A549 (cell line): ENCODE measurements at regions not wholly inside any gene's neighbourhood (a gene's known extent, or its start where the extent isn't known, plus 50 kb on each side); places are given as distances from the start of the nearest gene placed in this dataset.
A peak's percentile ranks its signal among the peaks of the same experiment; 100 is the strongest.

Source experiments
- ATAC-seq, 2 experiments: fragments of 200-7000 bp in 1 of 2; fragments of >200 bp in 1 of 2; cut with Nextera tagmentation in 1 of 2; cut with Tn5 transposase in 1 of 2; 3 replicates each; pipeline versions ENCODE4 v1.8.0 to v1.9.1; 2018 to 2020; ENCODE audit warnings: mild to moderate bottlenecking in 1 of 2, moderate library complexity in 1 of 2
- CTCF ChIA-PET: fragments of 300-600 bp; sonication (Branson Sonifier 250); formaldehyde crosslinking; extraction: SDS; loops from one replicate; lab custom pipeline; 2021; ENCODE audit warnings: antibody characterized with exemption, inconsistent platforms; lab: Yijun Ruan, JAX
- POLR2A ChIA-PET: fragments of 350-600 bp; formaldehyde crosslinking; extraction: SDS; loops from one replicate; lab custom pipeline; 2021; ENCODE audit warnings: antibody characterized with exemption, inconsistent platforms; lab: Yijun Ruan, JAX
- DNase-seq, 2 experiments: peaks; one replicate each; pipeline versions ENCODE4 v3.0.0 to v3.0.0-alpha.2; 2011 to 2016; ENCODE audit warnings: low read depth in 1 of 2, low spot score in 1 of 2
- FAIRE-seq: peaks from 2 replicates; lab custom pipeline; 2011; peaks lifted over from hg19 to GRCh38; lab: Jason Lieb, UNC
- H3K27ac ChIP-seq, 2 experiments: fragments of >200 bp; sonication (Bioruptor Twin); formaldehyde crosslinking; 3 replicates each; pipeline ENCODE4 v1.5.1; 2016 to 2017
- H3K4me1 ChIP-seq: fragments of >200 bp; sonication (Bioruptor Twin); formaldehyde crosslinking; 3 replicates; pipeline ENCODE4 v1.6.1; 2016
- H3K4me2 ChIP-seq: fragments of >200 bp; sonication (Bioruptor Twin); formaldehyde crosslinking; 3 replicates; pipeline ENCODE4 v1.6.1; 2016
- H3K4me3 ChIP-seq: fragments of >200 bp; sonication (Bioruptor Twin); formaldehyde crosslinking; 3 replicates; pipeline ENCODE4 v1.5.1; 2016
- H3K9me3 ChIP-seq: fragments of >200 bp; sonication (Bioruptor Twin); formaldehyde crosslinking; 3 replicates; pipeline ENCODE4 v1.6.1; 2016
- ATOH8 ChIP-seq: fragments of 250-450 bp; sonication (Bioruptor Pico); IDR thresholded peaks from 2 replicates; pipeline ENCODE4 v1.5.0; 2020; ENCODE audit warnings: low read depth, mild to moderate bottlenecking, moderate library complexity
- CBX2 ChIP-seq: fragments of 200-600 bp; sonication (generic); IDR thresholded peaks from 2 replicates; pipeline ENCODE4 v1.6.1; 2016; ENCODE audit warnings: low read depth, mild to moderate bottlenecking, borderline replicate concordance
- E2F6 ChIP-seq: IDR thresholded peaks from 2 replicates; pipeline ENCODE4 v1.6.1; 2012; ENCODE audit warnings: low read depth, borderline replicate concordance
- EHMT2 ChIP-seq: fragments of 200-600 bp; sonication (generic); IDR thresholded peaks from 2 replicates; pipeline ENCODE4 v1.6.1; 2016; ENCODE audit warnings: antibody characterized with exemption, low read depth, mild to moderate bottlenecking, moderate library complexity
- EP300 ChIP-seq, 2 experiments: fragments of >200 bp; sonication (Bioruptor Twin); formaldehyde crosslinking; IDR thresholded peaks; 2 replicates in 1 of 2; 3 replicates in 1 of 2; pipeline ENCODE4 v1.6.1; 2016 to 2017
- ESRRA ChIP-seq: fragments of 150-350 bp; IDR thresholded peaks from 2 replicates; pipeline ENCODE4 v1.6.1; 2014; ENCODE audit warnings: mild to moderate bottlenecking, low read length, borderline replicate concordance
- FOSB ChIP-seq: fragments of 250-450 bp; sonication (Bioruptor Pico); IDR thresholded peaks from 2 replicates; pipeline ENCODE4 v1.5.0; 2020; ENCODE audit warnings: mild to moderate bottlenecking, moderate library complexity
- FOSL2 ChIP-seq, 2 experiments: fragments of 450-650 bp in 1 of 2; fragments of >200 bp in 1 of 2; sonication (Bioruptor Twin) in 1 of 2; formaldehyde crosslinking; IDR thresholded peaks; 2 replicates each; pipeline versions ENCODE4 v1.5.0 to v1.6.1; 2016 to 2020; ENCODE audit warnings: mild to moderate bottlenecking in 1 of 2, moderate library complexity in 1 of 2
- FOXS1 ChIP-seq: fragments of 250-450 bp; sonication (Bioruptor Pico); IDR thresholded peaks from 2 replicates; pipeline ENCODE4 v1.5.0; 2020; ENCODE audit warnings: mild to moderate bottlenecking, moderate library complexity
- GATA3 ChIP-seq: IDR thresholded peaks from 2 replicates; pipeline ENCODE4 v1.6.1; 2012; ENCODE audit warnings: borderline replicate concordance
- HDAC2 ChIP-seq: fragments of 200-600 bp; sonication (generic); IDR thresholded peaks from 2 replicates; pipeline ENCODE4 v1.6.1; 2016
- HEYL ChIP-seq: fragments of 250-450 bp; sonication (Bioruptor Pico); IDR thresholded peaks from 2 replicates; pipeline ENCODE4 v1.8.0; 2021; ENCODE audit warnings: mild to moderate bottlenecking, moderate library complexity
- MAFK ChIP-seq: fragments of 450-650 bp; IDR thresholded peaks from 2 replicates; pipeline ENCODE4 v1.6.1; 2014; ENCODE audit not compliant: partially characterized antibody
- MAZ ChIP-seq: fragments of 150-350 bp; IDR thresholded peaks from 2 replicates; pipeline ENCODE4 v1.6.1; 2014; ENCODE audit warnings: antibody characterized with exemption, low read depth, low read length, borderline replicate concordance
- MYC ChIP-seq: IDR thresholded peaks from 2 replicates; pipeline ENCODE4 v1.6.1; 2012; ENCODE audit warnings: mild to moderate bottlenecking, inconsistent platforms, low read length, improper control_type of control experiment, borderline replicate concordance
- NFE2L2 ChIP-seq: fragments of 150-350 bp; conservative IDR thresholded peaks from 2 replicates; pipeline ENCODE4 v1.6.1; 2014; ENCODE audit warnings: low read length
- NR3C1 ChIP-seq: fragments of >200 bp; sonication (Bioruptor Twin); formaldehyde crosslinking; IDR thresholded peaks from 3 replicates; pipeline ENCODE4 v1.6.1; 2017
- POLR2AphosphoS2 ChIP-seq: conservative IDR thresholded peaks from 2 replicates; pipeline ENCODE4 v1.6.1; 2012; ENCODE audit warnings: low read length, improper control_type of control experiment, inconsistent platforms
- REST ChIP-seq: fragments of 200-600 bp; sonication (generic); IDR thresholded peaks from 2 replicates; pipeline ENCODE4 v1.6.1; 2016; ENCODE audit warnings: antibody characterized with exemption, mild to moderate bottlenecking, moderate library complexity
- RFX5 ChIP-seq: fragments of 450-650 bp; IDR thresholded peaks from 2 replicates; pipeline ENCODE4 v1.7.1; 2014; ENCODE audit warnings: antibody characterized with exemption, mild to moderate bottlenecking, moderate library complexity
- SMC3 ChIP-seq: fragments of >200 bp; sonication (Bioruptor Twin); formaldehyde crosslinking; IDR thresholded peaks from 3 replicates; pipeline ENCODE4 v1.6.1; 2018; ENCODE audit warnings: inconsistent platforms
- SREBF2 ChIP-seq: fragments of 450-650 bp; IDR thresholded peaks from 2 replicates; pipeline ENCODE4 v1.6.1; 2014; ENCODE audit warnings: mild to moderate bottlenecking, moderate library complexity
- TFCP2L1 ChIP-seq: fragments of 250-450 bp; sonication (Bioruptor Pico); IDR thresholded peaks from 2 replicates; pipeline ENCODE4 v1.5.0; 2021; ENCODE audit warnings: mild to moderate bottlenecking
- ZSCAN20 ChIP-seq: fragments of 250-450 bp; sonication (Bioruptor Pico); IDR thresholded peaks from 2 replicates; pipeline ENCODE4 v1.8.0; 2022; ENCODE audit warnings: mild to moderate bottlenecking, moderate library complexity
- WGBS: methylation state at CpG from one replicate; pipeline ENCODE4 v1.1.6; 2017; ENCODE audit errors: missing lambda C conversion rate; 5-methylcytosine and 5-hydroxymethylcytosine counted together

- CTCF ChIA-PET: no interaction called here
- Histone ChIP-seq H3K4me2 (peak overlapping the region; percentile 36; the same call in 2 of the 3 replicates), H3K27ac (no peak overlapping the region), H3K4me3 (no peak overlapping the region), H3K9me3 (no peaks in the 10 kb centered on the region), H3K4me1 (peaks cover 7% of the 10 kb centered on the region; the same call in 1 of the 3 replicates)
- ATAC-seq (peak in 1 of 2 experiments; percentile 73; a peak in 4 of 6 replicates), FAIRE-seq (no peak), DNase-seq (peak; percentile 1 to 33)
- POLR2A ChIA-PET: interaction anchor here (1.1 kb wide), 1 partner anchor 13 kb away, joined by 3 read pairs; no protein-coding TSS in a partner anchor
- 67% methylated on average over 4 of the region's 4 CpGs for WGBS
- TF ChIP-seq MAFK: no peak
- no peak for TF ChIP-seq SREBF2
- TF ChIP-seq SMC3: no peak
- TF ChIP-seq FOXS1 (CRISPR knock-in tag): no peak
Measured at GRCh38 chr13:74047931-74048600, 86.1 kb downstream of the KLF12 start.

- POLR2A ChIA-PET: no interaction called here
- no peak overlapping the region for H3K4me3 ChIP-seq
- no peak overlapping the region for H3K27ac ChIP-seq
- no peak overlapping the region for H3K4me2 ChIP-seq
- H3K9me3 ChIP-seq: no peaks in the 10 kb centered on the region
- DNase-seq (no peak), FAIRE-seq (no peak), ATAC-seq (no peak)
- CTCF ChIA-PET: no interaction called here
- peaks cover 7% of the 10 kb centered on the region; the same call in 1 of the 3 replicates for H3K4me1 ChIP-seq
- no peak for TF ChIP-seq CBX2
- TF ChIP-seq REST: no peak
- TF ChIP-seq HDAC2: no peak
- no peak for TF ChIP-seq NR3C1
- no peak for TF ChIP-seq ZSCAN20 (CRISPR knock-in tag)
Measured at GRCh38 chr13:74046431-74046830, 87.8 kb downstream of the KLF12 start.

GRCh38 chr13:74045583-74045982 is 88.6 kb downstream of the KLF12 start:
- Histone ChIP-seq H3K4me3 (no peak overlapping the region), H3K9me3 (no peaks in the 10 kb centered on the region), H3K4me1 (peaks cover 7% of the 10 kb centered on the region; the same call in 1 of the 3 replicates), H3K27ac (no peak overlapping the region), H3K4me2 (no peak overlapping the region)
- ChIA-PET CTCF (no interaction called here), POLR2A (no interaction called here)
- ATAC-seq (no peak), FAIRE-seq (no peak), DNase-seq (no peak)
- 98% methylated on average over 5 of the region's 6 CpGs for WGBS
- TF ChIP-seq ESRRA (no peak), ATOH8 (CRISPR knock-in tag) (no peak), EHMT2 (no peak), FOSB (CRISPR knock-in tag) (no peak), TFCP2L1 (CRISPR knock-in tag) (no peak), POLR2AphosphoS2 (no peak), HEYL (CRISPR knock-in tag) (no peak), MAZ (no peak), EP300 (IDR thresholded peaks at IDR 0.05) (no peak), NFE2L2 (no peak), FOSL2 (IDR thresholded peaks at IDR 0.05) (no peak), FOSL2 (CRISPR knock-in tag; IDR thresholded peaks at IDR 0.05) (no peak), REST (no peak), RFX5 (no peak), GATA3 (no peak), MYC (no peak), E2F6 (no peak), NR3C1 (no peak)
- TF ChIP-seq, all 56 proteins: peak for 0
